GM21390 (cell line): ENCODE measurements at regions not wholly inside any gene's neighbourhood (a gene's known extent, or its start where the extent isn't known, plus 50 kb on each side); places are given as distances from the start of the nearest gene placed in this dataset.
A peak's percentile ranks its signal among the peaks of the same experiment; 100 is the strongest.

ENCODE experiments used
- ATAC-seq: cut with Tn5 transposase; IDR thresholded peaks from one replicate; pipeline ENCODE4 v1.9.1; 2021; ENCODE audit not compliant: unreplicated experiment

DNA sequence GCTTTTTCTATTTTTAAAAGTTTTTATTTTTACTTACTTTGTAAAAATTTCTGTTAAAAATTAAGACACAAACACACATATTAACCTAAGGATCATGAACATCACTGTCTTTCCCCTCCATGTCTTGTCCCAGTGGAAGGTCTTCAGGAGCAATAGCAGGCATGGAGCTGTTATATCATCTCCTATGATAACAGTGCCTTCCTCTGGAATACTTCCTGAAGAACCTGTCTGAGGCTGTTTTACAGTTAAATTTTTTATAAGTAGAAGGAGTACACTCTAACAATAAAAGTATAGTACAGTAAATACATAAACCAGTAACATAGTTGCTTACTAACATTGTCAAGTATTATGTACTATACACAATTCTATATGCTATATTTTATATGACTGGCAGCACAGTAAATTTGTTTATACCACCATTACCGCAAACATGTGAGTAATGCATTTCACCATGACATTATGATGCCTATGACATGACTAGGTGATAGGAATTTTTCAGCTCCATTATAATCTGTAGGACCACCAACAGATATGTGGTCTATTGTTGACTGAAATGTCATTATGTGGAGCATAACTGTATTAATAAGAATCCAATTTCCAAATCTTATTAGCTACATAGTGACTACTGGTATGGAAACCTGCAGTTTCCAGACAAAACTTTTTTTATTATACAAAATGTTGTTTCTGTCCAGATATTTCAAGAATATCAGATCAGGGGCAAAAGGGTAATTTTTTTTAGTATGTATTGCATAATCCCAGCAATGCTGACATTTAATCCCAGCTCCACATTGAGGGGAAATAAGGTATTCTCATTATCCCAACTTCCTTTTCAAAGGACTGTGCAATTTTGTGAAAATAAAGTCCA lies 337.2 kb upstream of the SLC39A10 start:
- ATAC-seq = no peak

DNA sequence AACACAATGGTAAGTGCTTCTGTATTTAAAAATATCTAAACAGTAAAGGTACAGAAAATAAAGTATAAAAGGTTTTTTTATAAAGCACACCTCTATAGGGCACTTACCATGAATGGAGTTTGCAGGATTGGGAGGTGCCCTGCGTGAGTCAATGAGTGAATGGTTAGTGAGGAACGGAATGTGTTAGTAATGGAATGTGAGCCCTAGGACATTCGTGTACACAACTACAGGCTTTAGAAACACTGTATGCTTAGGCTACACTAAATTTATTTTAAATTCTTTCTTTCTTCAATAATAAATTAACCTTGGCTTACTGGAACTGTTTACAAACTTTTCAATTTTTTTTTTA lies 337.9 kb upstream of the SLC39A10 start:
- no peak for ATAC-seq

DNA sequence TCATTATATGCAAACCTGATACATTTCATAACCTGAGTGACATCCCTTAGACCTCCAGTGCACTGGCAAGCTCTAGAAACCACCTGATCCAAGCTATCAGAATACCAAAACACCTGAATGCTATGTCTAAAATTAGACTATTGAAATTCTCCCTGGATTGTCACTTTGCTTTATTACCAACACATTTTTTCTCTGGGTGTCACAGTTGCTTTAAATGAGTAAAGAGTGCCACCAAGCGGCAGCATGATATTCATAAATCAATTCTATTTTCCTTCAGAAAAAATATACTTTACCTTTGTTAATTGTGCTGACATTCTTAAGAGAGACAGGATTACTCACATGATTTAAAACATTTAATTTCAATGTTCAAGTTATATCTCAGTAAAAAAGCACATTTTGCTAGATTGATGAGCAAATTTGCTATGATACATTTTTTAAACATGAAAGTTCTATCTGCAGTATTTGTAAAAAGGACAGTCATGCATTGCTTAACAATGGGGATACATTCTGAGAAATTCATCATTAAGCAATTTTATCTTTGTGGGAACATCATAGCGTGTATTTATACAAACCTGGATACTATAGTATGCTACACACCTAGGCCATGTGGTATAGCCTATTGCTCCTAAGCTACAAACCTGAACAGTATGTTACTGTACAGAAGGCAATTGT lies 338.4 kb upstream of the SLC39A10 start:
- no peak for ATAC-seq

- no peak for ATAC-seq
These were observed 339.5 kb upstream of the SLC39A10 start for GRCh38 chr2:195317550-195317949.

DNA sequence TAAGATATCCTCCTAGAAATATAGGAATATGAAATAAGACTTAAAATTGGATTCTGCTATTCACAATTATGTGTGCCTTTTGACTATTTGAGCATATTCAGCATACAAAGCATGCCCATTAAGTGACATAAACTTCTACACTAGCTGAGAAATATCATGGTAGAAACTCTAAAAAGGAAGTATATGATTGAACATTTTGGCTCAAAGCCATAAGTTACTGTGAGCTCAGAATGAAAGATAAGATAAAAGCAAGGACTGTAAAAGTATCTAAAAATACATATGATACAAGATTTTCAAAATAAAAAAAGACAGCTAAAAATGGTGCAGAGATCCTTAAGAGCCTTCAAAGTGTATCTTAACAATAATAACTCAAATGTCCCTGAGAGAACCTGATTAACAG lies 340.5 kb upstream of the SLC39A10 start:
- ATAC-seq = no peak

- ATAC-seq = peak; percentile 77
These were observed 343.1 kb upstream of the SLC39A10 start for GRCh38 chr2:195313962-195314361.

DNA sequence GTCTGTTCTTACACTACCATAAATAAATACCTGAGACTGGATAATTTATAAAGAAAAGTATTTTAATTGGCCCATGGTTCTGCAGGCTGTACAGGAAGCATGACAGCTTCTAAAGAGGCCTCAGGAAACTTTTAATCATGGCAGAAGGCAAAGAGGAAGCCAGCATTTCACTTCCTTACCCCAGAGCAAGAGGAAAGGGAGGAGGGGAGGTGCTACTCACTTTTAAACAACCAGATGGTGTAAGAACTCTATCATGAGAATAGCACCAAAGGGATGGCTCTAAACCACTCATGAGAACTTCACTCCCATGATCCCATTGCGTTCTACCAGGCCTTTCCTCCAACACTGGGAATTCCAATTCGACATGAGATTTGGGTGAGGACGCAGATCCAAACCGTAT lies 344.4 kb upstream of the SLC39A10 start:
- ATAC-seq = no peak

GRCh38 chr2:195308163-195308562 lies 348.9 kb upstream of the SLC39A10 start:
- ATAC-seq = no peak

GRCh38 chr2:195307751-195308150 lies 349.3 kb upstream of the SLC39A10 start:
- no peak for ATAC-seq

- ATAC-seq = no peak
These were observed 352.7 kb upstream of the SLC39A10 start for GRCh38 chr2:195304310-195304709.

- ATAC-seq = no peak
These were observed 356.4 kb upstream of the SLC39A10 start for GRCh38 chr2:195300631-195301030.

DNA sequence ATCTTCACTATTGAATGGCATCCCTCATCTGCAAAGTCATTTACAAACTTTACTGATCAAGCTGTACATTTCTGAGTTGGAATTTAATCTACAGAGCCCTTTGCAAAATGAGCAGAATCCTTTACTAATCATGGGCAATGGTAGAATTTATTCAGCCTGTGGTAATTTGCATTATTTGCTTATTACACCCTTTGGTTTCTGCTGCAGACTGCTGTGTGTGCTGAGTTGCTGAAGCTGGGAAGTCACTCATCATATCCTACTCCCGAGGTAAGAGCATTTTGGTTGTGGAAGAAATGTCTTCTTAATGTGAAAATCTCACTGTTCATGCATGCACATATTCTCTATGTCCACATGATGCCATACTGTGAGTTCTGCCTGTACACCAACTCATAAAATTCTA lies 357.4 kb upstream of the SLC39A10 start:
- ATAC-seq = no peak

DNA sequence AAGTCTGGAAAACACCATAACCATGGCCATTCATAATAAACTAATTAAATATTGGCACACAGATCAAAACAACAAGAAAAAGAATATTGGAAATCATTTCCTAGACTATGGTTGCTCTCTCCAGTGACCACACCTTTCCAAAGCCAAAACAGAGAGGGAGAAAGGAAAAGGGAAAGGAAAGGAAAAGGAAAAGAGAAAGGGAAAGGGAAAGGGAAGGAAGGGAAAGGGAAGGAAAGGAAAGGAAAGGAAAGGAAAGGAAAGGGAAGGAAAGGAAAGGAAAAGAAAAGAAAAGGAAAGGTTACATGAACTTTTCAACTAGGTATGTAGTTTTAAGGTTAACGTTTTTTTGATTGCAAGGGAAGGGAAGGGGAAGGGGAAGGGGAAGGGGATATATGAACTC lies 360.5 kb upstream of the SLC39A10 start:
- ATAC-seq = no peak

DNA sequence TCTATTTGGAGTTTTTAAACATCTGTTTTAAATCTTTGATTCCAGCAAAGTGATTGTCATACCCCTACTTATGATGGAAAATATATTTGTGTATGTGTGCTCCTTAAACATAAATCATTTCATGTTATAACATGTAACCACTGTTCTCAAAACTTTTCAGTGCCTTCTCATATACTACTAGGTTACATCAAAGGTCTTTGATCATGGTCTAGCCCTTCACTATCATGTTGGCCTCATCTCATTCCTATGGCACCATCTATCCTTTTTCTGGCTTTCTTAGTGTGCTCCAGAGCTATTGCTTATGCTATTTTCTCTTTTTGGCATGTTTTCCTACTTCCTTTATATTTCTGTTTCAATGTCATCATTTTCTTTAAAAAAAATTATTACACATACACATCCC lies 367.9 kb upstream of the SLC39A10 start:
- no peak for ATAC-seq

DNA sequence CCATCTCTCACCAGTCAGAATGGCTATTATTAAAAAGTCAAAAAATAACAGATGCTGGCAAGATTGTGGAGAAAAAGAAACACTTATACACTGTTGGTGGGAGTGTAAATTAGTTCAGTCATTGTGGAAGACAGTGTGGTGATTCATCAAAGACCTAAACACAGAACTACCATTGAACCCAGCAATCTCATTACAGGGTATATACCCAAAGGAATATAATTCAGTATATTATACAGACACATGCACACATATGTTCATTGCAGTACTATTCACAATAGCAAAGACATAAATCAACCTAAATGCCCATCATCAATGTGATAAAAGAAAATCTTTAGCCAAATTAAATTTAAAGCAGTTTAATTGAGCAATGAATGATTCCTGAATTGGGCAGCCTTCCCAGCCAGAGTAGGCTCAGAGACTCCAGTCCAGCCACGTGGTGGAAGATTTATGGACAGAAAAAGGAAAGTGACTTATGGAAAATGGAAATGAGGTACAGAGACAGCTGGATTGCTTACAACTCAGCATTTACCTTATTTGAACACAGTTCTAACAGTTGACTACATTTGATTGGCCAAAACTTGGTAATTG lies 377.1 kb upstream of the SLC39A10 start:
- ATAC-seq = no peak

- ATAC-seq = no peak
These were observed 386.5 kb upstream of the SLC39A10 start for GRCh38 chr2:195270466-195271039.

GRCh38 chr2:195269220-195269619 lies 387.8 kb upstream of the SLC39A10 start:
- no peak for ATAC-seq

- ATAC-seq = no peak
These were observed 399.0 kb upstream of the SLC39A10 start for GRCh38 chr2:195257979-195258378.

DNA sequence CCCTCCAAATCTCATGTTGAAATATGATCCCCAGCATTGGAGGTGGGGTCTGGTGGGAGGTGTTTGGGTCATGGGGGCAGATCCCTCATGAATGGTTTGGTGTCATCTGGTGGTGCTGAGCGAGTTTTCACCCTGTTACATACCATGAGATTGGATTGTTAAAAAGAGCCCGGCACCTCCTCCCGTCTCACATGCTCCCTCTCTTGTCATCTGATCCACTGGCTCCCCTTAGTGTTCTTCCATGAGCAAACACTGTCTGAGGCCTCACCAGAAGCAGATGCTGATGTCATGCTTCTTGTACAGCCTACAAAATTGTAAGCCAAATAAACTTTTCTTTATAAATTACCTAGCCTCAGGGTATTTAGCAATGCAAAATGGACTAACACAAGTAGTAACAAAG lies 405.0 kb upstream of the SLC39A10 start:
- no peak for ATAC-seq

DNA sequence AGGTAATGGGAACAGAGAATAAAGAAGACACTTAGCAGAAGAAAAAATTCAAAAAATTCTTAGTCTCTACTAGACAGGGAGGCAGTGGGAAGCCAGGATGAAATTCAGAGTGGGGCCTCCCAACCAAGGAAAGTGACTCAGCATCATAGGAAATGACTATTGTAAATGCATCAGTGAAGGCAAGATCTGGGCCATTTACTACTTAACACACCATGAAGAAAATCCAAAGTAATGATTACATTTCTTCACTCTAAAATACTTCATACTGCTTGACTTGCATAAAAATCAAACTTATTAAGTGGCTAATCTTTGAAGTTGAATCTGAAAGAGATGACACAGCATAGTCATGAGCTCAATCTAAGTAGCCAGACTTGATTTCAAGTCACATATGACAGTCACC lies 405.8 kb upstream of the SLC39A10 start:
- ATAC-seq = no peak

- no peak for ATAC-seq
These were observed 418.2 kb upstream of the SLC39A10 start for GRCh38 chr2:195238826-195239225.

DNA sequence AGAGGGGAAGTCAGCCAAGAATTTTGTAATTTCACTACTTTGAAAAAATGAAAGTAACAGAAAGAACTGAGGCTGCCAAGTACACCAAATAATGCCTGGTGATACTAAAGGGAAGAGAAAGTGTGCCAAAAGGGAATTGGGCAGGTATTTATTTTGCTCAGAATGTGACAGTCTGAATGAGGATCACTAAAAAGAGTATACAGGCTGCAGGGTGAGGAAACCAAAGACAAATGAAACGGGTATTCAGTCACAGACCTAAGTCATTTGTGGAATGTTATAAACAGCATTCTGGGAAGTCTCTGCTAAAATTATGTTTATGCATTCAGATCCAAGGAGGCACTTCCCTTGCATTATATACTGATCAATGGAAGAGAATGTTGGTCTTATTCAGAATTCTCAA lies 418.6 kb upstream of the SLC39A10 start:
- no peak for ATAC-seq
